ENCODE measurements at regions not wholly inside any gene's neighbourhood (a gene's known extent, or its start where the extent isn't known, plus 50 kb on each side); places are given as distances from the start of the nearest gene placed in this dataset.
"Not testable (repeated sequence)": the region's sequence is repeated elsewhere in the genome, so short reads cannot be mapped to it uniquely, and the experiment has no call there.

- TF ChIP-seq YY1 (IDR thresholded peaks at IDR 0.05; ENCODE audit: insufficient read depth, insufficient read length); SUZ12 (IDR thresholded peaks at IDR 0.05; ENCODE audit: extremely low read depth, insufficient read depth, insufficient read length); ZNF274 (IDR thresholded peaks at IDR 0.05; ENCODE audit: low read depth, low read length): not testable (repeated sequence)
Observed at GRCh38 chr7:29674626-29675025, 111.0 kb downstream of the PRR15 start.
